Retina (tissue), 1 donor: ENCODE measurements at regions not wholly inside any gene's neighbourhood (a gene's known extent, or its start where the extent isn't known, plus 50 kb on each side); places are given as distances from the start of the nearest gene placed in this dataset.
"Not testable (repeated sequence)": the region's sequence is repeated elsewhere in the genome, so short reads cannot be mapped to it uniquely, and the experiment has no call there.

Experiments used
- DNase-seq: peaks from one replicate; pipeline ENCODE4 v3.0.0-alpha.2; 2016

GRCh38 chr9:97176206-97176605 is 131.3 kb upstream of the CCDC180 start:
- DNase-seq, result no peak

DNA sequence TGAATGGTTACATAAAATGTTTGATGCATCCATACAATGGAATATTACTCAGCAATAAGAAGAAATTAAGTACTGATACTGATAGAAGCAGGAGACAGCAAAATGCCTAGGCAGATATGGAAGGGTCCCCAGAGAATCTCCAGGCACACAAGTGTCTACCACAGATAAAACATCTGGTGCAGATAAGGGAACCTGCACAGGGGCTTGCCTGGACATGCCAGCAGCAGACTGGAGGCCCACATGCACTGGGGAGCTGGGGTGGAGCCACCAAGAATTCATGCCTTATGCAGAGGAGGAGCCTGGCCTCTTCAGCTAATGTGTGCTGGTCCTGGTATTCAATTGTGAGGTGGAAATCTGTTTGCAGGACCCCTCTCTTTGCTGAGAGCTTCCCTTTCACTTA is 129.2 kb upstream of the CTSV start:
- not testable (repeated sequence) for DNase-seq

GRCh38 chr9:97166496-97167138 is 127.7 kb upstream of the CTSV start:
- not testable (repeated sequence) for DNase-seq

GRCh38 chr9:97160255-97160654 is 121.3 kb upstream of the CTSV start:
- no peak for DNase-seq

- not testable (repeated sequence) for DNase-seq
Measured at GRCh38 chr9:97158722-97159121, 119.8 kb upstream of the CTSV start.

GRCh38 chr9:97155441-97155840 is 116.5 kb upstream of the CTSV start:
- DNase-seq, result not testable (repeated sequence)

DNA sequence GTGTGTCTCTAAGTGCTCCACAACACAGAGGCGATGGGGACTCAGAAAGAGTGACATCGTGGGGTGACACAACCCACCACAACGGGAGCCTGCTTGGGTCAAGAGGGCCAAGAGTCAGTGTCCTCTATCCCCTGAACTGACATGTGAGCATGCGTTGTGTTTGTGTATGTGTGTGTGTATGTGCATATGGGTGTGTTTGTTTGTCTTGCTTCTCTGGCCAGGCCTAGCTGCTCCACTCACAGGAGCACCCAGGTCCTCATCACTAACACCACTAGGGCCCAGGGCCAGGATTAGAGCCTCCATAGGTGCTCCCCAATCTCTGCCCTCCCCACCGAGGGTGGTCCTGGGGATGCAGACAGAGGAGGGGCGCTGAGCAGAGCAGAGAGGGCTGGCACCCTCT is 115.0 kb upstream of the CTSV start:
- no peak for DNase-seq

GRCh38 chr9:97153160-97153559 is 114.2 kb upstream of the CTSV start:
- DNase-seq, result not testable (repeated sequence)

DNA sequence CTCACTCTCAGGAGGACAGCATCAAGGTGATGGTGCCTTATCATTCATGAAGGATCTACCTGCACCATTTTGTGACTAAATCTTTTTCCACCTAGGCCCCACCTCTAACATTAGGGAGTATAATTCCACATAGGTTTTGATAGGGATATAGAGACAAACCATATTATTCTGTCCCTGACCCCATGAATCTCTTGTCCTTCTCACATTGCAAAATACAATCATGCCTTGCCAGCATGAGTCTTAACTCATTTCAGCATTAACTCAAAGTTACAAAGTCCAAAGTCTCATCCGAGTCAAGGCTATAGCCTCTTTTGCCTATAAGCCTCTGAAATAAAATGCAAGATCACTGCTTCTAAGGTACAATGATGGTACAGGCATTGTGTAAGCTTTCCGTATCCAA is 111.5 kb upstream of the CTSV start:
- DNase-seq, result not testable (repeated sequence)

GRCh38 chr9:97148428-97148827 is 109.5 kb upstream of the CTSV start:
- DNase-seq, result not testable (repeated sequence)

GRCh38 chr9:97145680-97146079 is 106.7 kb upstream of the CTSV start:
- DNase-seq, result not testable (repeated sequence)

DNA sequence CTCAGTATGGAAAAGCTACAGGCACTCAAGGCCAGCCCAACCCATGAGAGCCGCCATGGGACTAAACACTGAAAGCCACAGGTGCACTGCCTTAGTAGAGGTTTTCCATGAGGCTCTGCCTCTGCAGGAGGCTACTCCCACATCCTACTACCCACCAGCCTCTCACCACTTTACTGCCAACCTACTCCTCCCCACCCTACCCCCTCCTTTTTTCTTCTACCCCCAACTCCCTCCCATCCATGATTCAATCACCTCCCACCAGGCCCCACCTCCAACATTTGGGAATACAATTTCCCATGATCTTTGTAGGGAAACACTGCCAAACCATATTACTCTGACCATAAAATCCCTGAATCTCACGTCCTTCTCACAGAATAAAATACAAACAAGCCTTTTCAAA is 101.6 kb upstream of the CTSV start:
- no peak for DNase-seq

- DNase-seq, result no peak
Measured at GRCh38 chr9:97136421-97136820, 97.5 kb upstream of the CTSV start.

DNA sequence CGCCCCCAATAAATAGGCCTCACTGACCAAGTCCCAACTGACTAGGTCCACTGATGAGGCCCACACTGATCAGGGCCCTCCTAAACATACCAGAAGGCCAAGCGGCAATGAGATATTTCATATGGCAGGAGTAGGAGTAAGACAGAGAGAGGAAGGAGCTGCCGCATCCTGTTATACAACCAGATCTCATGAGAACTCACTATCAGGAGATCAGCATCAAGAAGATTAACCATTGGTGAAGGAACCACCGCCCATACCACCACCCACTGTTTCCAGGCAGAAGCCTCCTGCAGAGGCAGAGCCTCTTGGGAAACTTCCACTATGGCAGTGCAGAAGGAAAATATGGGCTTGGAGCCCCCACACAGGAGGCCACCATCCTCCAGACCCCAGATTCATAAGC is 95.0 kb upstream of the CTSV start:
- DNase-seq, result not testable (repeated sequence)

GRCh38 chr9:97132865-97133264 is 93.9 kb upstream of the CTSV start:
- DNase-seq, result no peak

DNA sequence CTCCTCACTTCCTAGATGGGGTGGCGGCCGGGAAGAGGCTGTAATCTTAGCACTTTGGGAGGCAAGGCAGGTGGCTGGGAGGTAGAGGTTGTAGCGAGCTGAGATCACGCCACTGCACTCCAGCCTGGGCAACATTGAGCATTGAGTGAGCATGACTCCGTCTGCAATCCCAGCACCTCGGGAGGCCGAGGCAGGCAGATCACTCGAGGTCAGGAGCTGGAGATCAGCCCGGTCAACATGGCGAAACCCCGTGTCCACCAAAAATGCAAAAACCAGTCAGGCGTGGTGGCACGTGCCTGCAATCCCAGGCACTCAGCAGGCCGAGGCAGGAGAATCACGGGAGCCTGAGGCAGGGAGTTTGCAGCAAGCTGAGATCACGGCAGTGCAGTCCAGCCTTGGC is 91.9 kb upstream of the CTSV start:
- not testable (repeated sequence) for DNase-seq

- not testable (repeated sequence) for DNase-seq
Measured at GRCh38 chr9:97130387-97130786, 91.4 kb upstream of the CTSV start.

GRCh38 chr9:97128919-97129318 is 90.0 kb upstream of the CTSV start:
- DNase-seq, result no peak

DNA sequence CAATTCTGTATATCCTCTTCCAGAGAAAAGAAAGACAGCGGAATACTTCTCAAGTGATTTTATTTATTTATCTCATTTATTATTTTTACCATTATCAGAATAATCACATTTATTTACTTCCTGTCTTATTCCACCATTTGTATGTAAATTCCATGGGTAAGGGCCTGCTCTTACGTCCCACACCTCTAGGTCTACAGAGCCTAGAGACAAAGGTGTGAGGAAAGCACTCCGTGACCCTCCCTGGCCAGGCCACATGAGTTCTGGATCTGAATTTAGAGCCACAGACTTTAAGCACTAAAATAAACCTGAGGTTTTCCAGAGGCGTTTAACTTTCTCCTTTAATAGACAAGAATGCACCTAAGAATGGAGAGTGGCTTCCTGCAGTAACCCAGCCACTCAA is 85.3 kb upstream of the CTSV start:
- no peak for DNase-seq

DNA sequence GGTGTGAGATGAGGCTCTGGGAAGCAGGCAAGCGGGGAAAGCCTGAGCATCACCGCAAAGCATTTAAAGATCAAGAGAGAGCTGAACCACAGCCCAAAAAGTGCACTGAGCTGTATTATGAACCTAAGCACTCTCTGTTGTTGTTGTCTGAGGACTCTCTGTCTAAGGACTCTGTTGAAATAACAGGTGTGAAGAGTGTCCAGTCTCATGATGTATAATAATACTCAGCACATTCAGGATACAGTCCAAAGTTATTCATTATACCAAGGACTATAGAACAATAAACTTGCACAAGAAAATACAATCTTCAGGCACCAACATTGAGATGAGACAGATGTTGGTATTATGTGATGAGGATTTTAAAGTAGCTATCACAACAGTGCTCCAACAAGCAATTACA is 71.8 kb upstream of the CTSV start:
- DNase-seq, result no peak

GRCh38 chr9:97109194-97109811 is 70.4 kb upstream of the CTSV start:
- no peak for DNase-seq

DNA sequence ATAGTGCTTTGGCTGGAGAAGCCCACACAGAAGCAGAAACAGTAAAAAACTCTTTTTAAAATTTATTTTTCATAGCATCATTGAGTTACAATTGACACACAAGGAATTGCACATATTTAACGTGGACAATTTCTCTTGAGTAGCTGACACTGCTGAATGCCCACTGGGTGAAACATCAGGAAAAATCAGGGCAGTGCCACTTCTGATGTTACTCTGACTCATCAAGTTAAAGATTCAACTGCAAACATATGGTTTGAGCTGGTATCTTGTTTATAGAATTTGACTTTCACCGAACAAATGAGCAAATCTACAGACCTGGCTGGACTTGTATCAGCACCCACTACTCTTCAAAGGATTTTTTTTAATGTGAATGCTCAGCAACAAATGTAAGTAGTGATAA is 66.3 kb upstream of the CTSV start:
- DNase-seq, result not testable (repeated sequence)

- DNase-seq, result not testable (repeated sequence)
Measured at GRCh38 chr9:97103613-97104383, 64.9 kb upstream of the CTSV start.

GRCh38 chr9:97099540-97099939 is 60.6 kb upstream of the CTSV start:
- not testable (repeated sequence) for DNase-seq
